Forelimb muscle (tissue), 1 donor: ENCODE measurements at regions not wholly inside any gene's neighbourhood (a gene's known extent, or its start where the extent isn't known, plus 50 kb on each side); places are given as distances from the start of the nearest gene placed in this dataset.
"Not testable (repeated sequence)": the region's sequence is repeated elsewhere in the genome, so short reads cannot be mapped to it uniquely, and the experiment has no call there.

ENCODE experiments used
- DNase-seq: peaks from one replicate; pipeline ENCODE4 v3.0.0-alpha.2; 2013; ENCODE audit warnings: low read depth

DNA sequence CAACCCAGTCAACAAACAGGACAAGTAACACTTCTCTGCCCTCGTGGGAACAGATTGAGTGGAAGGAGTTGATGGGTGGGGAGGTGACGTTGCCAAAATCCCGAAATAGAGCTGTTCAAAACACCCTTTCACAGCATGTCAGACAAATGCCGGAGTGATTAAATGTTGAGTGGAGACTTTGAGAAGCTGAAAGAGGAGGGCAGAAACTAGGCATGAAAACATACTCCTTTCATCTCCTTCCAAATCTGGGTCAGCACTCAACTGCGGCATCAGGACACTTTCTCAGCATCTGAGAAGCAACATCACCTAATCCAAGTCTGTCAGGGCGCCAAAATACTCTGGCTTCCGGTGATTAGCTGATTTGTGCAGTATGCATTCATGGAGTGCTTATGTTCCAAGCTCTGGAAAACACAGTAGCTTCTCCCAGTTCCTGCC lies 51.5 kb upstream of the MRI1 start:
- no peak for DNase-seq

DNA sequence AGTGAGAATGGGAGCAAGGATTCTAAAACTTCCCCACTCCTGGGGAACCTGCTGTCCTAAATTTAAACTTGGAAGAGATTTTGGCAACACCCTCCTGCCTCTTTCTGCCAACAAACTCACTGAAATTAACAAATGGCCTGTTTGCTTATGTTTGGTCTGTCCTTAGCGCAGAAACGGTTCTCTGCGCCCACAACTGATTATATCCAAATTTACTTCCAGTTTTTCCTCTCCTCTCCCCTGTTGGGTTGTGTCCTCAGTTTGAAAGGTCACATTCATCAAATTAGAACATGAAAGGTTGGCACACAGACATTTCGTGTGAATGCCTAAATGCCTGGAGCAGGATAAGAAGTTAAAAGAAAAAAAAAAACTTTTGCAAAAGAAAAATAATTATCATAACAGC lies 56.4 kb upstream of the MRI1 start:
- no peak for DNase-seq

DNA sequence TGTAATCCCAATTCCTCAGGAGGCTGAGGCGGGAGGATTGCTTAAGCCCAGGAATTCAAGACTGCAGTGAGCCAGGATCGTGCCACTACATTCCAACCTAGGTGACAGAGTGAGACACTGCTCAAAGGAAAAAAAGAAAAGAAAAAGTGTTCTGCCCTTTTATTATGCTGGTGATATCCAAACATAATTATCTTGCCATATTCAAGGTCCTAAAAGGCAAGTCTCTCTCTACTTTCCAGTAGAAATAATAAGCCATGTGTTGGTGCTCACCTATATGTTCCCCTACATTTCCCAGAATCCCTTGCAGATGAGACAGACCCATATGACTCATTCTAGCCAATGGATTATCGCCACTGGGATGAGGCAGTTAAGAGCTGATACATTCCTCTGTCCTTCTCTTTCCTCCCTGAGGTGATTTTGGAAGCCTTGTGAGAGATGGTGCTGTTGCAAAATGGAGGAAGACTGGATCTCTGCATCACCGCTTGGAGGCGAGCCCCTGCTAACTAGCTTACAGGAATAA lies 58.3 kb upstream of the MRI1 start:
- no peak for DNase-seq

DNA sequence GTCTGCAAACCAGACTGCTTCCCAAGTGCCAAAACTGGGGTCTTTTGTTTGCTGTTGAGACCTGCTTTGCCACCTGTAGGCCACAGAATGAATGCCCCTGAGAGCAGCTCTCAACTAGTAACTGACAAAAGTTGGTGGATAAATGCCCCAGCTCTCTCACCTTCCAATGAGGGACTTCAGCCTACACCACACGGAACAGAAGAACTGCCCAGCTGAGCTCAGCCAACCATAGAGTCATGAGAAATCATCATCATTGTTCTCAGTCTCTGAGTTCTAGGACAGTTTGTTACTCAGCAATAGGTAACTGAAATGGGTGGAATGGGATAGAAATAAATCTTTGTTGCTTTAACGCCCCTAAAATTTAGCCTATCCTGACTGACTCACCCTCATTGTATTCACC lies 59.1 kb upstream of the MRI1 start:
- no peak for DNase-seq

DNA sequence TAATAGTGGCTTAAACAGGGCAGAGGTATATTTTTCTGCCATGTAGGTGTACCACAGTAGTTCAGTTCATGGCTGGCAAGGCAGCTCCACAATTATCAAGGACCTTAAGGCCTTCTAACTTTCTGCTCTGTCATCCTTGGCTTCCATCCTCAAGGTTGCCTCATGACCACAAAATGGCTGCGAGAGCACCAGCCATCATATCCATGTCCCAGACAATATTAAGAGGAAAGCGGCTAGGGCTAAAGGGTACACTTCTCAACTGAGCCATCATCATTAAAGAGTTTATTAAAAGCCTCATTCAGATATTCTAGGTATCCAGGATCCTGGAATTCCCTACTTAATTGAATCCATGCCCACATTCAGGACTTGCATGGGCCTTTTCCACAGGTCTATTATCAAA lies 62.7 kb upstream of the MRI1 start:
- no peak for DNase-seq

DNA sequence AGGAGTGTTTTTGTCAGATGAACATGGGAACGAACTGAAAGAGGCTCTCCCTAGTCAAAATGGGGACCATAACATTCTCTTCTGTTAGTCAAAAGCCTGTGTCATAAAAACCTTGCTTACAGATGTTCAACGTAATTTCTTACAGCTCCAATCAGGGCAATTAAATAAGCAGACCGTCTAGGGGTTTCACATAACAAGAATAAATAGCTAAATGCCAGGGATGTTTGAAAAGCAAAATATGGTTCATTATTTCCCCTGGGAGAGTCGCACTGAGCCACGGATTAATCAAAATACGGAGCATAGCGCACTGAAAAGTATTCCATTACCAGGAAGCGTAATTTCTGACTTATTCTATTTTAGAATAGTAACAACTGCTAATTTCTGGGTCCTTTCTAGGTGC lies 63.7 kb upstream of the MRI1 start:
- DNase-seq: no peak

DNA sequence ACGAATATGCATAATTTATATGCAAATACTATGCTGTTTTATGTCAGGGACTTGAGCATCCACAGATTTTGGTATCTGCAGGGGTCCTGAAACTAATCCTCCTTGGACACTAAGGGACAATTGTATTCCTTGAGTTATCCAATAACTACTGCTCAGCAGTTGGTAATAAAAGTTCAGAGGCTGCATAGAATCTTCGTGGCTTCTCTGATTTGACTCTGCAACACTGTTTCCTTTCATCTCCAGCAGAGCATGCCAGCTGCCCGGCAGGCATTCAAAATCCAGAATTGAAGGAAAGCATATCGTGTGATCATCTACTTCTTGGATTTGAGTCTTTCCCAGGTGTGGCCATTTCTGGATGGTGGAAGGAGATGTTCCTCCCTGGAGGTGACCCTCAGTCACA lies 64.5 kb upstream of the MRI1 start:
- DNase-seq: no peak

DNA sequence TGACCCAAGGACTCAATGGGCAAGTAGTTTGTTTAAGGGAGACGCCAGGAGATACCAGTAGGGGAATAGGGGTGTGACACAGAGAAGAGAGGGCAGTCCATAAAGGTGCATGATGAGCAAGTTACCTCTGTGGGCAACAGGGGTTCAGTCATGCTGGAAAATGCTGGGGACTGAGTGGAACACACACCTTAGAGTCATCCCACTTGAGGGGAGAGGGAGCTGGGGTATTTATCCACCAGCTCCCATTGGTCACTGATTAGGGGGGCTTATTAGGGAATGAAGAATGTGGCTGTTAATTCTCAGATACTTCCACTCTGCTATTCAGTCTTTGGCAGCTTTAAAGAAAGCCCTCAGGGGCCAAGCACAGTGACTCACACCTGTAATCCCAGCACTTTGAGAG lies 67.5 kb upstream of the MRI1 start:
- no peak for DNase-seq

DNA sequence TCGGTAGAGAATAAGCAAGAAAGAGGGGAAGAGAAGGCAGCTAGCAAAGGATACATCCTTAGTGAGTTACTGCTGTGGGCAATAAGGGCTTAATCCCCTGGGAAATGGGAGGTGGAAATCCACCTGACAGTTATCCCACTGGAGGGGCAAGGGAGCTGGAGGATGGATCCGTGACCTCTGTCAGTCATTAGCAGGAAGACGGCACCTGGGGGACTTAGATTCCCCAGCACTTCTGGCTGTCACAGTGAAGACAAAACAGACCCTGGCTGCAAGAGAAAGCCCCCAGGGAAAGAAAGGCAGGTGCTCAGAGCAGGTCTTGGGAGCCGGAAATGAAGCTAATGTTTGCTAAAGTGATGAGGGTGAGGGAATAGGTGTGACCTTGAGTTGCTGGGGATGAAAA lies 70.4 kb upstream of the MRI1 start:
- no peak for DNase-seq

DNA sequence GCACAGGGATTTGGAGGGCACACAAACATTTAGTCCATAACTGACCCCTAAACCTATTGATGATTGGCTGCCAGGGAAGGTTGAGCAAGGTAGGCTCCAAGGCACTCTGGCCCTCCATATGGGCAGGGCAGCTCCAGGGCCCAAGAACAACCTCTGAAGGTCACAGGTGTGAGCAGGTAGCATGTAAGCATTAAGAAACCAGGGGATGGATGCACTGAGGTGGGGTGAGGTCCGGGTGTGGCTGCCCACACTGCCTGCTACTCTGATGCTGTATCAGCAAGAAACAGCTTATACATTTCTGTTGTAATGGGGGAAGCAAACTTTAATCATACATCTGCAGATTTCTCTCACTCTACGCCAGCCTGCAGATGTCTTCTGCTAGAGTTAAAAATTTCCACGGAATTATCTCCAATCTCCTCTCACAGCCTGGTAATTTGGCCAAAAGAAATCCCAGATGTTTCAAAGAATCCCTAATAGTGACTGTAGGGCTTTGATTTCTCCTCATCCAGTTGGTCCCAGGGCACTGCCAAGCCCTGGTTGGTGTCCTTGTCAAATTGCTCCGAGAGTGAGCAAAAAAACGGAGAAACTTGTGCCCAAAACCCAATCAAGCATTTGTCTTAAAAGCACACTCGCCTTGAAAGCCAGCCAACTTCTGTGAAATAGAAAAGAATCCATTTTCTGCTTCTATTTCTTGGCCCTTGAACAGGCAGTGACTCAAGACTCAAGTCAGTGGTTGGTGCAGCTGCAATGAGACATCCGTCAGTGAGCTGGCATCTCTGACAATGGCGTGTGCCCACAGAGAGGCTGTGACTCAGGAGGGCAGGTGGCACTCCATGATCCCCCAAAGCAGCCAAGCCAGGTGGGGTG lies 72.5 kb upstream of the MRI1 start:
- DNase-seq: no peak

DNA sequence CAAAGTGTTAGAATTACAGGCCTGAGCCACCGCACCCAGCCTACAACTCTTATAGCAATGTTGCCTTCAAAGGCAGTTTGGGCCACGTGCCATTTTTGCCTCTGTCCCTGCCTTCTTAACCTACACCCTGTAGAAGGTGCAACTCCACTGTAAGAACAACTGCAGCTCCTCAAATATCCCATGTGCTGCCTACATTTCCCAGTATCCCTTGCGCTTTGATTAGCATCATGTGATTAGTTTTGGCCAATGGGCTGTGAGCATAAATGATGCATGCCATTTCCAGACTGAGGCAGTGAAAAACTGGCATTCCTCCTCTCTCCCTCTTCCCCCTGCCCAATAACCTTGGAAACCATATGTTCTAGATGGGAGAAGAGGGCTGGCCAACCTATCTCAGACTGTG lies 75.2 kb upstream of the MRI1 start:
- DNase-seq: no peak

DNA sequence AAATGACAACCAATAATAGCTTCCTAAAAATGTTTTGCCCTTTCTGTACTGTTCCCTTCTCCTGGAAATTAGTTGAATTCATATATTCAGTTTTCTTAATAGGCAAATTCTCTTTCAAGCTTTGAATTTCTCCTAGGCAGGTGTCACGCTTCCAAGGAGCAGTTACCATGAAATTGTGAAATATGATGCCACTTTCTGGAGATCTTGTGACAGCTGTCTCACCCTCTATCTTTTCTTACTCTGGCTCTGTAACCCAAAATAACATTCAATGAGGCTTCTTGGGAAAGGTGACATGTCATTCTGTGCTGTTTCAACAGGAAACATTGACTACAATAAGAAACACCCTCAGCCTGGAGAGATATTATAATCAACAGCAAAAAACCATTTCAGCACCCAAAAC lies 80.3 kb upstream of the MRI1 start:
- no peak for DNase-seq

DNA sequence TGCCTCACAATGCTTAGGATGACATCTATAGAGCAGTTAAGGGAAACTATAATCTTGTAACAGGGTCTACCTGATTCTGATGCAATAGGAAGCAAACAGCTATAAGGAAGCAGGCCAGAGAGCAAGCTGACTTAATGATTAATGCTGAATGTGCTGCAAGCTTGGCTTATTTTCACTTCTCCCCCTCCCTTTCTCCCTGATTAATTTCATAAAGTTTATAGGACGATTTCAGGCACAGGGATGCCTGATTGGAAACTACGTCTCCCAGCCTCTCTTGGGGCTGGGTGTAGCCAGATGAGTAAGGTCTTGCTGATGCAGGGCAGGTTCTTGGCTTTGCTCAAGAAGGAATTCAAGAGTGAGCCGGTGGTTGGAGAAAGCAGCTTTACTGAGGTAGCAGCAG lies 82.8 kb upstream of the MRI1 start:
- no peak for DNase-seq

DNA sequence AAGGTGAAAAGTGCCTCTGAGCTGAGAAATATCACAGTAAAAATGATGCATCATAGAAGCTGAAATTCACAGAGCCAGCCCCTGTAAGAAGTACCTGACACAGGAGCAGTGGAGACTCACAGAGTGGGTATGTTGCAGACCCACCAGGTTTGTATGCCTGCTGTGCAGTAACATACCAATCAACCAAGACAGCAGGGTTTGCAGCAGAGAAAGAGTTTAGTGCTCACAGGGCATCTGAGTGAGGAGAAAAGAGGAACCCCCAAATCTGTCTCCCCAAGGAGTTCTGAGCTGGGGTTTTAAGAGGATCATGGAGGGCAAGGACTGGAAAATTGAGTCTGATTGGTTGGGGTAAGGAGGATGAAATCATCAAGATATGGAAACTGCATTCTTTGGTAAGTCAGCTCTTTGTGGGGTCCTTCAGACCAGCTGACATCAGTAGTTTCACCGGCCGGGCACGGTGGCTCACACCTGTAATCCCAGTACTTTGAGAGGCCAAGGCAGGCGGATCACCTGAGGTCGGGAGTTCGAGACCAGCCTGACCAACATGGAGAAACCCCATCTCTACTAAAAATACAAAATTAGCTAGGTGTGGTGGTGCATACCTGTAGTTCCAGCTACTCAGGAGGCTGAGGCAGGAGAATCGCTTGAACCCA lies 83.5 kb upstream of the MRI1 start:
- DNase-seq: not testable (repeated sequence)

DNA sequence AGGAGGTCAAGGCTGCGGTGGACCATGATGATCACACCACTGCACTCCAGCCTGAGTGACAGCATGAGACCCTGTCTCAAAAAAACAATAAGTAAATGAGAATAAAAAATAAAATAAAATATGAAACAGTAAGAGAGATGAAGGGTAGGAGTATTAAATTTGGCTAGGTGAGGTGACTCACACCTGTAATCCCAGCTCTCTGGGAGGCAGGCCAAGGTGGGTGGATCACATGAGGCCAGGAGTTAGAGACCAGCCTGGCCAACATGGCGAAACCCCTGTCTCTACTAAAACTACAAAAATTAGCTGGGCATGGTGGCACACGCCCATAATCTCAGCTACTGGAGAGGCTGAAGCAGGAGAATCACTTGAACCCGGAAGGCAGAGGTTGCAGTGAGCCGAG lies 87.4 kb upstream of the MRI1 start:
- DNase-seq: not testable (repeated sequence)

DNA sequence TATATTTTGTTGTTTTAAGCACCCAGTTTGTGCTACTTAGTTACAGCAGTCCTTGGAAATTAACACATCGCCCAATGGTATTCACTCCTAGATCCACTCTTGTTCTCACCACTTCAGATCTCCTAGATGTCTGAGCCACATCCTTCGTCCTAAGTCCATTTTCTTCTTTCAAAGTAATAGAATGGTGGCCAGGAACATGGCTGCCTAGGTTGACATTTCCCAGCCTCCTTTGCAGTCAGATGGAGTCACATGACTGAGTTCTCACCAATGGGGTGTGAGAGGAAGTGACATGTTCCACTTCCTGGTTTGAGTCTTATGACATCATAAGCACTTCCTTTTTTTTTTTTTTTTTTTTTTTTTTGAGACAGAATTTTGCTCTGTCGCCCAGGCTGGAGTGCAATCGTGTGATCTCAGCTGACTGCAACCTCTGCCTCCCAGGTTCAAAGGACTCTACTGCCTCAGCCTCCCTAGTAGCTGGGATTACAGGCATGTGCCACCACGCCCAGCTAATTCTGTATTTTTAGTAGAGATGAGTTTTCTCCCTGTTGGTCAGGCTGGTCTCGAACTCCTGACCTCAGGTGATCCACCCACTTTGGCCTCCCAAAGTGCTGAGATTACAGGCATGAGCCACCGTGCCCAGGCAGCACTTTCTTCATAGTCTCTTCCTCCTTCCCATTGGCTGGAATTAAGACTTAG lies 91.7 kb upstream of the MRI1 start:
- DNase-seq: not testable (repeated sequence)

DNA sequence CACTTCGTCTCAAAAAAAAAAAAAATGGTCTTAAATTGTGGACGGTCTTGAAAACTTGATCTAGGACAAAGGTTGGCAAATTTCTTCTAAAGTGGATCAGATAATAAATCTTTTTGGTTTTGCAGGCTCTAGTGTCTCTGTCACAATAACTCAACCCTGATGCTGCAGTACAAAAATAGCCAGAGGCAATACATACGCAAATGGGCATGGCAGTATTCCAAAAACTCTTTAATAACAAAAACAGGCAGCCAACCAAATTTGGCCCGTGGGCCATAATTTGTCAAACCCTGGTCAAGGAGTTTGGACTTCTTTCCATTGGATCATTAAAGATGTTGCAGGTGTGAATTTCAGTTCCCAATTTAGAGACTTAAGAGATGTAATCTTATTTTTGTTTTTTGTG lies 93.5 kb upstream of the MRI1 start:
- DNase-seq: no peak

DNA sequence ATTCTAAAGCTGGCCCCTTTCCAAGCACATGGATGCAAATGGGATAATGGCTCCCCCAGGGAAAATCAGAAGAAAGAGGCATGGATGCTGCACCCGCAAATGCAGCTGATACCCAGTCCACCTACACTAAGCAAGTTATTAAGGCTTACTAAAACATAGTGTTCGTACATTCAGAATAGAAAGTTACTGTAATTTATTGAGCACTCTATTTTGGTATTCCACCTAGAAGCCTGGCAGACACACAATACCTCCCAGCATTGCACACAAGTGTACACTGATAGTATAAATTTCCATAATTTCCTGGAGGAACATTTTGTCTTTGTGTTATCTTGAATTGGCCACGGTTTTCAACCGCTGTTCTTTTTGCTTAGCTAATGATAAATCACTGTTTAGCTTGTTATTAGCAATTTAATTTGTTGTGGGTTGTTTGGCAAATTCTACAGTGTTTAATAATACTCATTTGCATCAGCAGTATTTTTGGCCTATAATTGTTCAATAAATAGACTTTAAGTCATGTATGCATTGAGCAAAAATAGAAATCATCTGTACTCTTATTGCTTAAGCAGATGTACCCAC lies 94.5 kb upstream of the MRI1 start:
- no peak for DNase-seq

DNA sequence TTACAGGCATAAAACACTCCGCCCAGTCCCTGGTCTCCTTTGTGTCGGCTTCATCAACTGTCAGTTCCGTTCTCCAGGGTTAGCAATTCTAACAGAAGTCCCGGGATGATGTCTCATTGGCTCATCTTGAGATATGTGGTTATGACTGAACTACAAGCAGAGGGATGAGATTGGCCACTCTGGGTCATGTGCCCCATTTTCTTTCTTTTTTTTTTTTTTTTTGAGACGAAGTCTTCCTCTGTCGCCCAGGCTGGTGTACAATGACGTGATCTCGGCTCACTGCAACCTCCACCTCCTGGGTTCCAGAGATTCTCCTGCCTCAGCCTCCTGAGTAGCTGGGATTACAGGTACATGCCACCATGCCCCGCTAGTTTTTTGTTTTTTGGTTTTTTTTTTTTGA lies 95.4 kb upstream of the MRI1 start:
- DNase-seq: no peak

DNA sequence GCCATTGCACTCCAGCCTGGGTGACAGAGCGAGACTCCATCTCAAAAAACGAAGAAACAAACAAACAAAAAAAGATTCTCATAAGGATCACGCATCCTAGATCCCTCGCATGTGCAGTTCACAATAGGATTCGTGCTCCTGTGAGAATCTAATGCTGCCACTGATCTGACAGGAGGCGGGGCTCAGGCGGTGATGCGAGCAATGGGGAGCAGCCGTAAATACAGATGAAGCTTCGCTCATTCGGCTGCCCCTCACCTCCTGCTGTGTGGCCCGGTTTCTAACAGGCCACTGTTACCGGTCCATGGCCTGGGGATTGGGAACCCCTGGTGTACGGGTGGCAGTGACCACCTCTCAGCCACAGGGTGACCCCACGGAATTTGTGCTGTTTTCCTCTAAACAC lies 98.2 kb upstream of the MRI1 start:
- no peak for DNase-seq

DNA sequence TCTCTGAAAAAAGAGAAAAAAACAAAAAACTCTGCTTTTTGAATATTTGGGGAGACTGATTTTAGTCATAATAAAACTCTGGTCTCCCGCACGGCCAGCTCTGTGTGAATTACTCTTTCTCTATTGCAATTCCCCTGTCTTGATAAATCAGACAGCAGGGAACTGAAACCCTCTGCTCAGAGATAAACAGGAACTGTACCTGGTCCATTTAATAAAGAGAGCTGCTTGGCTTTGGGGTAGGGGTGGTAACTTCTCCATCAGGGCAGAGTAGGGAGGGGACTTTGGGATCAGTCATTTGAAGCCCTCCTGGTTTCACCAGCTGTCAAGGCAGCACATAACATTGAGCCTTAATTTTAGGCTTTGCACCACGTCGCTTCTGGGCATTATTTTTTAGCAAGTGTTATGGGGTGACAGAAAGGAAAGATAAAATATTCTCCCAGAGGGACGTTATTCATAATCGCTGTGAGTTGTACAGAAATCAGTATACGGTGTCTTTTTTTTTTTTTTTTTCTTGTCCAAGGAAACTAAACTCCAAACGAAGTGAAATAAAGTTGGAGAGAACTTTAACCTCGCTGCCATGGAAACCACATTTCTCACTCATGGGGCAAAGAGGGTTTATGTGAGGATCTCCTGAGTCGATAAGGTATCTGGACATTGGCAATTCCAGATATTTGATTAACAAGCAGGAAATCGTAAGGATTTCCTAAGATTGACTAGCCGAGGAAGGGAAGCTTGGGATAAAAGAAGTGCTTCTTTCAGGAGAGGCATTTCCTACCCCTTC lies 99.0 kb upstream of the MRI1 start:
- DNase-seq: no peak
